ENCODE measurements at regions not wholly inside any gene's neighbourhood (a gene's known extent, or its start where the extent isn't known, plus 50 kb on each side); places are given as distances from the start of the nearest gene placed in this dataset.

DNA sequence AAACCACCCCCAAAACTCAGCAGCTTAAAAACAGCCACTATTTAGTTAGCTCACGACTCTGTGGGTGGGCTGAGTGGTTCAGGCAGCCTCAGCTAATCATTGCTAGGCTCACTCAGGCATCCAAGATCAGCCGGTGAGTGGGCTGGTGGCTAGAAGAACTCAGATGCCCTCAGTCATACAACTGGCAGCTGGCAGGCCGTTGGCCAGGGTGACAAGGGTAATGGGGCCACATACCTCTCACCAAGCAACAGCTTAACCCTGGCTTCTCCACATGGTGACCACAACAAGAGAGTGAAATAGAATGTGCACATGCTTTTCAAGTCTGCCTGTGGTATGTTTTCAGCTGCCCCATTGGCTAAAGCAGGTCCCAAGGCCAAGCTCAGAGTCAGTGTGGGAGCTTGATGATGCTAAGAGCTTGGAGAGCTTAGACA, 435.4 kb upstream of the TSHZ3 start:
- no peak for DNase-seq (ENCODE audit: low read depth, low spot score)

DNA sequence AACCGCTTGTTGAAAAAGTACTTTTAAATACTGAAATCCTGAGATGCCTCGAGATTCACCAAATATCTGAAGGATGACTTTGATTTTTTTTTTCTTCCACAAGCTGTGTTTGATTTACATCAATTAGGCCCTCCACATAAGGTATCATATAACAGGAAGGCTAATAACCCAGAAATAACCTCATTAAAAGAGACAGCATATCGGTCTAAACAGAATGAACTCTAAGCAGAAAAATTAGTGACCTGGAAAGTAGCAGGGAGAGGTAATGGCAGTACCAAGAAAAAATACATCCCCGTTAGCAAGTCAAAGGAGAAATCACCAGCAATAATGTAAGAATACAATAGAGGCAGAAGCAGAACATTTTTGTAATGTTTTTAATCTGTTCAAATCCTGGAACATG, 452.4 kb upstream of the TSHZ3 start:
- no peak for DNase-seq (ENCODE audit: low read depth, low spot score)

GRCh38 chr19:31803835-31804446, 454.7 kb upstream of the TSHZ3 start:
- DNase-seq (ENCODE audit: low read depth, low spot score) = no peak

GRCh38 chr19:31804668-31805067, 455.4 kb upstream of the TSHZ3 start:
- DNase-seq (ENCODE audit: low read depth, low spot score) = no peak

DNA sequence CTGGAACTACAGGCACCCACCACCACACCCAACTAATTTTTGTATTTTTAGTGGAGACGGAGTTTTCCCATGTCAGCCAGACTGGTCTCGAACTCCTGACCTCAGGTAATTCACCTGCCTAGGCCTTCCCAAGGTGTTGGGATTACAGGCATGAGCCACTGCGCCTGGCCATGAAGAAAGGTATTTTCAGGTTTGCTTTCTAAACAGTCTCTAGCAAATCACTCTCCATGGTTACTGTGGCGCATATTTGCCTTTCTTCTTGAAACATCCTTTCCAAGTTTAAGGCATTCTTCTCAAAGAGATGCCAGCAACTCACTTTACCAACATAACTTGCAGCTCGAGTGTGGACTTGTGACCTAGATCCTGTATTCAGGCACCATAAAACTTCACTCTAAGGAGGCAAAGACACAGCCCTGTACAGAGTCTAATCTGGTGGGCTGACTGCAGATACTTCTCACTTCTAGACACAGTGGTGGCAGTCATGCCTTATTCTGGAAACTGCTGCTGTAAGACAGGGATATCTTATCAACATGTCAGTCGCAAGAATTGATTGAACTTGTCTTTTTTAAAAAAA, 461.4 kb upstream of the TSHZ3 start:
- no peak for DNase-seq (ENCODE audit: low read depth, low spot score)

DNA sequence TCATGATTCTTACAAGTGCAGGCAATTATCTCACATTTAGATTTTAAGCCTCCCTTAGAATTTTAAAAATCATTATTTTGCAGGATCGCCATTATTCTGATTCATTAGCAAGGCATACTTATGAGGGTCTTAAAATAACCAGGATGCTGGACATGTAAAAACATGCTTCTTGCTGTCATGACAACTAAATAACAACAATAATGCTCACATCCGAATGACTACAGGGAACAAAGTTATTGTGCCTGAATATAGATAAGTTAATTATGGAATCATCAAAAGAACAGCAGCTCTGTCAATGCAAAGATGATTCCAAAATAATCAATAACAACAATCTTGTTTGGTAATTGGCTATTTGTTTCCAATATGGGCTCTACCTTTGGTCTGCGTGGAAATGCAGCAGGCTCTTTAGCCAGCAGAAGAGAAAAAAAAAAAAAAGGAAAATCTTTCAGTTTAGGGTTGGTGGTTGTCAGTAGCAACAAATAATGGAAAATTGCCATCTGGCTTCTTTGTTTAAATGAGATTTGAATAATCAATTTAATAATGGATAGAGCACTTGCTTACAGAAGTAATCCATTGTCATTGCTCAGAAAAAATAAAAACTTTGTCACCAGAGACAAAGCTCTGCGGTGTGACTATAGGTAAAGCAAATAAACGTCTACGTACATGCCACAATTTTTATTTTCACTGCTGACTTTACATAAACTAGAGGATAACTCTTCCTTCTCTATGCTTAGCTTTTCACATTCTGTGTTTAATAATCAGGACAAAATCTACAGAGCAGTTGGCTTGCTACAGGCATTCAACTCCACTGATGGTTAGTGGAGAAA, 468.9 kb upstream of the TSHZ3 start:
- DNase-seq (ENCODE audit: low read depth, low spot score) = no peak

- no peak for DNase-seq (ENCODE audit: low read depth, low spot score)
Measured at GRCh38 chr19:31818798-31819105, 469.5 kb upstream of the TSHZ3 start.

DNA sequence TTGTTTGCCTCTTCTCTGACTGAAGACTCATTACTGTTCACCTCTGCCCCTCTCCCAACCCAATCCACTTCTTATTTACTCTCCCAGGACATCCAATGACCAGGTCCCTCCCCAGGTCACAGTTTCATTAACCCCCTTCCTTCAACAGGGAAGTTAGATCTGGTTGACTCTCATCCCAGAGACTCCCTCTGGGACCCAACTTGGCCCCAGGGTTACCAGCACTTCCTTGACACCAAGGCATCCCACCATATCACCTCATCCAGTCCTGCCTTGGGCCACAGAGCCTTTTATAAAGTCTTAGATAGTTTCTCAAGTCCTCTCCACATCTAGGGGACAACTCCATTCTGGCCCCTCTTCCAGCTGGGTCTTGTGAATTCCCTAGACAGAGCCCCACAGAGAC, 470.6 kb upstream of the TSHZ3 start:
- no peak for DNase-seq (ENCODE audit: low read depth, low spot score)

DNA sequence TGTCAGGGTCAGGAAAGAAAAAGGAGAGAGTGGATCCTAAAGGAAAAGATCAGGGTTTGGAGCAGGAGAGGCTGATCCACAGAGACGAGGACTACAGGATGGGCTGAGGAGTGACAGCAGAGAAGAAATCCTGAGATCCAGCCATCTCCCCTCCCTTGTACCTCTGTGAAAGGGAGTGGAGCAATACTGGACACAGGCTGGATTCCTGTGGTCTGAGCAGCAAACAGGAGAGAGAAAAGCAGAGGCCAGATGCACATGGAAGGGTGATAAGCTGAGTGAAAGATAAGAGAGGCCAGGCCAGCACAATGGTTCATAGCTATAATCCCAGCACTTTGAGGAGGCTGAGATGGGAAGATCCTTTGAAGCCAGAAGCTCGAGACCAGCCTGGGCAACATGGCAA, 472.1 kb upstream of the TSHZ3 start:
- DNase-seq (ENCODE audit: low read depth, low spot score) = no peak

DNA sequence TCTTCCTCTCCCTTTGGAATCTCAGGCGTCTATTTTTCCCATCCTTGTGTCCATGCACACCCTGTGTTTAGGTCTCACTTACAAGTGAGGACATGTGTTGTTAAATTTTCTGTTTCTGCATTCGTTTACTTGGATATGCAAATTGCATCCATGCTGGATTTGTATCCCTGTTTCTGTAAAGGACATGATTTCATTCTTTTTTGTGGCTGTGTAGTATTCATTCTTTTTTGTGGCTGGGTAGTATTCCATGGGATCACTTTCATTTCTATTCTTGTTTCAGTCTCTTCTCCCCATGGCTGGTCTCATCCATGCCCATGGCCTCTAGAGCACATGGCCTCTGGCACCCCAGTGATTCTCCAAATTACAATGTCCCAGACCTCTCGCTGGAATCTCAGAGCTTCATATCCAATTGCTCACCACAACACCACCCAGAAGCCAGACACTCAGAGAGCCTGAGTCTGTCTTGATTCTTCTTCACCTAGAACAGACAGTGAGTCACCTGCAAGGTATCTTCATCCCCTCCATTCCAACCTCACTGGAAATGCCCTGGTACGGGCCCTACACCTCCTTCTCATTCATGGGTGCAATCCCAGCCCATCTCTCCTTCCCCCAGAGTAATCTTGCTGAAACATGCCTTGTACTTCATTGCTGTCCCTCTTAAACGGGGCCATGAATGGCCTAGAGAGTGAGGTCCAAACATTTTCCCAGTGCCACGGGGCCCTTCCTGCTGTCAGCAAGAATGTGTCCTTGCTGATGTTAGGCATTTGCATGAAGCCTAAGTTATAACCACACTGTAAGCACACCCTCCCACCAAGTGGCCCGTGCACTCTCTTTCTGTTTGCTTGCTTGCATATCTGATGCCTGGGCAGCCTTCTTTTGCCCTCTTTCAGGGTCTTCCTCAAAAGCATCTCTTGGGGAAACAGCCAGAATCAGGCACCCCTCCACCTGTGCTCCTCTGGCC, 476.2 kb upstream of the TSHZ3 start:
- DNase-seq (ENCODE audit: low read depth, low spot score) = no peak

GRCh38 chr19:31826325-31826724, 477.1 kb upstream of the TSHZ3 start:
- DNase-seq (ENCODE audit: low read depth, low spot score) = no peak

DNA sequence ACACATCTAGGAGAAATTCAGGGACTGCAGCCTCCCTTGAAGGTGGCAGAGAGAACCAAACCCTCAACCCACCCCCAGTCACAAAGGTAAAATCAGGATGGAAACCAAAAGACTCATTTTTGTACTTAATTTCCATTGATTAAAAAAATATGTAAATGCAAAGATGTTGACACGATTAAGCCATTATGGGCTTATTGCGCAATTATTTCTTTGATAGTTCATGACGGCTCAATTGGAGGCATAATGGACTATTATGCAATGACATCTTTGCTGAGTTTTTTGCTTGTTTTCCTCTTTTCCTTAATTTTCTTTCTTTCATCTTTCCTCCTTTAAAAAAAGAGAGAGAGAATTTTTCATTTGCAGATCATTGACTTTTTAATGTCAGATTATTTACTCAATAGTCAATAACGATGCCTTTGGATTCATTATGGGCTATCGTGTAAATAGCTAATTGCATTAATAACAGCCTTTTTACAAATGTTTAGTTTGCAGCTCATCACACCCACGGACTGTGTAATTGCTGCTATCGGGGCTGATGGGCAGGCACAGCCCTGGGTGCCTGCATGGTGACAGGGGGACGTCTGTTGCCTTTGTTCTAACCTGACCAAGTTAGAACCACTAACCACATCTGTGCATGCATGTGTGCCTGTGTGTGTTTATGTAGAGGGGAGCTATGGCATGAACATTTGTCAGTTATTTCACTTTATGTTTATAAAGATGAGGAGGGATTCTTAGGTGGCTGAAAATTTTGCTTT, 482.4 kb upstream of the TSHZ3 start:
- no peak for DNase-seq (ENCODE audit: low read depth, low spot score)

DNA sequence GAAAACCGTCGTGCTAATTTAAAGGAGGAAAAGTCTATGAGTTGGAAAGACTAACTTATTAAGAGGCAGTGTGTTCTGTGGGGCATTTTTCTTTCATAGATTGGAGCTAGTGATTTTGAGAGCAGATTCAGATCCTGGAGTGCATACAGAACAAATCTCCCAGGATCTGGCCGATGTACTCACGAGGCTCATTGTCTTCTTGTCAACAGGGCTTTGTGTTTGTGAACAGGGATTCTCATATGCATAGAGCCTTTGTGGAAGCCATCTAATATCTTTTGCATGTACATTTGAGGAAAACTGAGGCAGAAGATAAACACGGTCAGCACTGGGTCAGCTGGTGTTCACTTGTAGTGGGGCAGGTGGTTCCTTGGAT, 482.9 kb upstream of the TSHZ3 start:
- DNase-seq (ENCODE audit: low read depth, low spot score) = no peak

GRCh38 chr19:31834070-31834469, 484.8 kb upstream of the TSHZ3 start:
- DNase-seq (ENCODE audit: low read depth, low spot score) = no peak

GRCh38 chr19:31838163-31838815, 489.1 kb upstream of the TSHZ3 start:
- no peak for DNase-seq (ENCODE audit: low read depth, low spot score)

GRCh38 chr19:31840371-31840770, 491.1 kb upstream of the TSHZ3 start:
- DNase-seq (ENCODE audit: low read depth, low spot score) = no peak

DNA sequence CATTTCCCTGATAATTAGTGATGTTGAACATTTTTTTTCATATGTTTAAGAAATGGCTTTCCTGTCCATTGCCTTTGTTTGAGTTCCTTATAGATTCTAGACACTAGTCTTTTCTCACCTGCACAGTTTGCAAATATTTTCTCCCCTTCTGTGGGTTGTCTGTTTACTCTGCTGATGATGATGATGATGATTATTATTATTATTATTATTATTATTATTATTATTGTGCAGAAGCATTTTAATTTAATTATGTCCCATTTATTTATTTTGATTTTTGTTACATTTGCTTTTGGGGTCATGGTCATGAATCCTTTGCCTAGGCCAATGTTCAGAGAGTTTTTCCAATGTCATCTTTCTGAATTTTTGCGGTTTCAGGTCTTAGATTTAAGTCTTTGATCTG, 492.5 kb upstream of the TSHZ3 start:
- DNase-seq (ENCODE audit: low read depth, low spot score) = no peak

DNA sequence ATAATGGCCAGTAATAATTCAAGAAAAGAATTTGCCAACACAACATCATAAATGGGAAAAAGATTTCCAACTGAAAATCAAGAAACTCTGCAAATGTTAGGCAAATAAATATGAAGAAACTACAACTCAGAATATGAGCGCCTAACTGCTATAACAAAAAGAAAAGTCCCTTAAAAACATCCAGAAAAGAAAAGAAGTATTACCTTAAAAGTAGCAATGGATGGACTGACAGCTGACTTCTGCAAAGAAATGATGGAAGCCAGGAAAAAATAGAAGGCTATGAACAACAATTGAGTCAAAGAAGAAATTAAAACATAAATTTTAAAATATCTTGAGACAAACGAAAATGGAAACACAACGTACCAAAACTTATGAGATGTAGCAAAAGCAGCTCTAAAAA, 482.3 kb upstream of the ZNF507 start:
- no peak for DNase-seq (ENCODE audit: low read depth, low spot score)

DNA sequence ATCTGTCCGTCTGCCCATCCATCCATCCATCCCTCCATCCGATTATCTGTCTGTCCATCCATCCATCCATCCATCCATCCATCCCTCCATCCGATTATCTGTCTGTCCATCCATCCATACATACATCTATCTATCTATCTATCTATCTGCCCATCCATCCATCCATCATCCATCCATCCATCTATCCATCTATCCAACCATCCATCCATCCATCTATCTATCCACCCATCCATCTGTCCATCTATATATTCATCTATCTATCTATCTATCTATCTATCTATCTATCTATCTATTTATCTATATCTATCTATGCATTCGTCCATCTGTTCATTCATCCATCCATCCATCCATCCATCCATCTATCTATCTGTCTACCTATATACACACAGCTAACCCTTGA, 471.1 kb upstream of the ZNF507 start:
- no peak for DNase-seq (ENCODE audit: low read depth, low spot score)

- no peak for DNase-seq (ENCODE audit: low read depth, low spot score)
Measured at GRCh38 chr19:31875591-31875990, 469.8 kb upstream of the ZNF507 start.

DNA sequence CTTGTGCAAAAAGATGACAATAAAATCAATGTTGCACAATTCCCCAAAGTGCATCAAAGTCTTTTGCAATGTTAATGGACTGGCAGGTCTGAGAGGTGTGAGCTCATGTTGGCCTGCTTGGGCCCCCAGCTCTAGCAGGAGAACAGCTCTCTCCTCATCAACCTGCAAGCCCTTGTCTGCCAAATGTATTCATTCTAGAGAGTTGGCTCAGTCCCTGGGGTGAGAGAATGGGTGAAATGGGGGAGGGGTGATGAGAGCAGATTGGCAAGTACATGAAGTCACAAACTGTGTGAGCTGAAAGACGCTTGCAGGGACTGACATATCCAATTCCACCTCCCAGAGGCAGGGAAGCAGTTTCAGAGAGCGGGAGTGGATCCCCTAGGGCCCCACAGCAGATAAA, 465.1 kb upstream of the ZNF507 start:
- DNase-seq (ENCODE audit: low read depth, low spot score) = no peak

Data from activated CD4-positive, CD25-positive, alpha-beta regulatory T cell treated with anti-CD3 and anti-CD28 coated beads, Interleukin-2, amount 50 U/mL, for 16 hours (primary cell).